Uterus (tissue), 3 donors: ENCODE measurements at regions not wholly inside any gene's neighbourhood (a gene's known extent, or its start where the extent isn't known, plus 50 kb on each side); places are given as distances from the start of the nearest gene placed in this dataset. TPM values are rescaled to one million over a fixed set of nuclear protein-coding genes. Genes with fewer than 3 reads are reported as not detected.

Source experiments
- DNase-seq, 2 donors: peaks; one replicate each; pipeline ENCODE4 v3.0.0-alpha.2; 2019 to 2020
- H3K27ac ChIP-seq, 2 donors: fragments of 200-600 bp; sonication (generic); 1 replicate in 1 of 2; 2 replicates in 1 of 2; pipeline ENCODE4 v1.5.1; 2016 to 2018
- H3K27me3 ChIP-seq, 2 donors: fragments of 200-600 bp; sonication (generic); one replicate each; pipeline ENCODE4 v1.5.1; 2018 to 2019; ENCODE audit warnings: control low read depth in 1 of 2
- H3K36me3 ChIP-seq, 2 donors: fragments of 200-600 bp; sonication (generic); one replicate each; pipeline ENCODE4 v1.5.1; 2019; ENCODE audit warnings: control low read depth in 1 of 2
- H3K4me1 ChIP-seq, 2 donors: fragments of 200-600 bp; sonication (generic); one replicate each; pipeline ENCODE4 v1.5.1; 2018 to 2019; ENCODE audit warnings: control low read depth in 1 of 2
- H3K4me3 ChIP-seq, 2 donors: fragments of 200-600 bp; sonication (generic); 1 replicate in 1 of 2; 2 replicates in 1 of 2; pipeline ENCODE4 v1.5.1; 2018 to 2019; ENCODE audit warnings: mild to moderate bottlenecking in 1 of 2
- H3K9me3 ChIP-seq, 2 donors: fragments of 200-600 bp; sonication (generic); one replicate each; pipeline ENCODE4 v1.5.1; 2019; ENCODE audit warnings: control low read depth in 1 of 2
- CTCF ChIP-seq, 4 experiments: fragments of 200-600 bp in 2 of 4; fragments of 450-650 bp in 2 of 4; sonication (generic) in 2 of 4; IDR thresholded peaks; one replicate each; pipeline ENCODE4 v1.5.1; 2016 to 2019; ENCODE audit warnings: antibody characterized with exemption in 4 of 4, mild to moderate bottlenecking in 2 of 4, moderate library complexity in 1 of 4
- POLR2A ChIP-seq, 2 donors: fragments of 450-650 bp; IDR thresholded peaks; one replicate each; pipeline ENCODE4 v1.6.1; 2016; ENCODE audit warnings: antibody characterized with exemption in 2 of 2, mild to moderate bottlenecking in 1 of 2, moderate library complexity in 1 of 2
- intact Hi-C: fragments of 100-400 bp; cut with DNase I; formaldehyde crosslinking; loops from one replicate; pipeline ENCODE4 v1.15.1; 2023; ENCODE audit warnings: low total_unique reads
- small RNA-seq: library from RNA; depleted of rRNA; stranded (forward); fragments of <200 nt; gene quantifications from one replicate; pipeline ENCODE3, GENCODE V24; 2016
- donor health status: DM: yes; HTN: yes; CAD: no.

- Histone ChIP-seq H3K4me3 (no peak overlapping the region), H3K9me3 (no peaks in the 10 kb centered on the region), H3K36me3 (no peaks in the 10 kb centered on the region), H3K4me1 (no peaks in the 10 kb centered on the region), H3K27me3 (no peaks in the 10 kb centered on the region), H3K27ac (no peak overlapping the region)
- intact Hi-C loops: no loop called here
- TF ChIP-seq CTCF (IDR thresholded peaks at IDR 0.05): no peak
- no peak for TF ChIP-seq POLR2A (IDR thresholded peaks at IDR 0.05)
- DNase-seq: no peak
These were observed 65.5 kb upstream of the PCSK5 start for GRCh38 chr9:75824816-75825568.

- H3K4me3 ChIP-seq: no peak overlapping the region
- H3K9me3 ChIP-seq: no peaks in the 10 kb centered on the region
- H3K27me3 ChIP-seq: no peaks in the 10 kb centered on the region
- intact Hi-C loops: no loop called here
- TF ChIP-seq POLR2A (IDR thresholded peaks at IDR 0.05): no peak
- TF ChIP-seq CTCF (IDR thresholded peaks at IDR 0.05): no peak
- no peak for DNase-seq
- no peaks in the 10 kb centered on the region for H3K4me1 ChIP-seq
- H3K27ac ChIP-seq: no peak overlapping the region
- H3K36me3 ChIP-seq: no peaks in the 10 kb centered on the region
These were observed 64.2 kb upstream of the PCSK5 start for GRCh38 chr9:75826314-75826713.

- intact Hi-C loops: no loop called here
- Histone ChIP-seq H3K36me3 (no peaks in the 10 kb centered on the region), H3K27ac (no peak overlapping the region), H3K4me3 (no peak overlapping the region), H3K4me1 (no peaks in the 10 kb centered on the region), H3K9me3 (no peaks in the 10 kb centered on the region), H3K27me3 (no peaks in the 10 kb centered on the region)
- no peak for DNase-seq
- TF ChIP-seq POLR2A (IDR thresholded peaks at IDR 0.05): no peak
- no peak for TF ChIP-seq CTCF (IDR thresholded peaks at IDR 0.05)
These were observed 60.2 kb upstream of the PCSK5 start for GRCh38 chr9:75830303-75830702.

GRCh38 chr9:75833778-75834177 lies 56.7 kb upstream of the PCSK5 start:
- no peaks in the 10 kb centered on the region for H3K27me3 ChIP-seq
- H3K4me3 ChIP-seq: no peak overlapping the region
- H3K36me3 ChIP-seq: no peaks in the 10 kb centered on the region
- TF ChIP-seq CTCF (IDR thresholded peaks at IDR 0.05) (no peak), POLR2A (IDR thresholded peaks at IDR 0.05) (no peak)
- no peak for DNase-seq
- H3K4me1 ChIP-seq: no peaks in the 10 kb centered on the region
- no peaks in the 10 kb centered on the region for H3K9me3 ChIP-seq
- intact Hi-C loops: no loop called here
- H3K27ac ChIP-seq: no peak overlapping the region

GRCh38 chr9:75834878-75835277 lies 55.6 kb upstream of the PCSK5 start:
- no peaks in the 10 kb centered on the region for H3K4me1 ChIP-seq
- H3K27me3 ChIP-seq: no peaks in the 10 kb centered on the region
- no peaks in the 10 kb centered on the region for H3K36me3 ChIP-seq
- H3K4me3 ChIP-seq: no peak overlapping the region
- H3K9me3 ChIP-seq: no peaks in the 10 kb centered on the region
- intact Hi-C loops: no loop called here
- no peak for DNase-seq
- TF ChIP-seq CTCF (IDR thresholded peaks at IDR 0.05) (no peak), POLR2A (IDR thresholded peaks at IDR 0.05) (no peak)
- H3K27ac ChIP-seq: no peak overlapping the region

Small RNA genes in the stretch of these regions (small RNA-seq; reads per million reads assigned to genes)
- gene RNU6-1228P: not detected
